GM19463 (cell line): ENCODE measurements at regions not wholly inside any gene's neighbourhood (a gene's known extent, or its start where the extent isn't known, plus 50 kb on each side); places are given as distances from the start of the nearest gene placed in this dataset.

ENCODE experiments used
- ATAC-seq: cut with Tn5 transposase; IDR thresholded peaks from one replicate; pipeline ENCODE4 v1.9.1; 2021; ENCODE audit warnings: mild to moderate bottlenecking, moderate library complexity; ENCODE audit not compliant: unreplicated experiment

- ATAC-seq, result no peak
Measured at GRCh38 chr3:135728007-135728721, 237.4 kb upstream of the PPP2R3A start.

DNA sequence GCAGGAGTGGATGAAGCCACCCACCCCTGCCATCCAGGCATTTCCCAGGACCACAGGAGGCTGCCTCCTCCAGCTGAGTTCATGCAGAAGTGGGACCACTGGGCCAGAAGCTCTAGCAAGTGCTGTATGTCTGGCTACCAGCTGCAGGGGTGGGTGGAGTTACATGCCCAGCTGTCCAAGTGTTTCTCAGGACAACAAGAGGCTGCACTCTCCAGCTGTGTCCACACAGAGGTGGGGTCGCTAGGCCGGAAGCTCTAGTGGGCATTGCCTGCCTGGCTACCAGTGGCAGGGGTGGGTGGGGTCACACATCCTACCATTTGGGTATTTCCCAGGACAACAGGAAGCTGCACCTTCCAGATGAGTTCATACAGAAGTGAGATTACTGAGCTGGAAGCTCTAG, 234.0 kb upstream of the PPP2R3A start:
- no peak for ATAC-seq

DNA sequence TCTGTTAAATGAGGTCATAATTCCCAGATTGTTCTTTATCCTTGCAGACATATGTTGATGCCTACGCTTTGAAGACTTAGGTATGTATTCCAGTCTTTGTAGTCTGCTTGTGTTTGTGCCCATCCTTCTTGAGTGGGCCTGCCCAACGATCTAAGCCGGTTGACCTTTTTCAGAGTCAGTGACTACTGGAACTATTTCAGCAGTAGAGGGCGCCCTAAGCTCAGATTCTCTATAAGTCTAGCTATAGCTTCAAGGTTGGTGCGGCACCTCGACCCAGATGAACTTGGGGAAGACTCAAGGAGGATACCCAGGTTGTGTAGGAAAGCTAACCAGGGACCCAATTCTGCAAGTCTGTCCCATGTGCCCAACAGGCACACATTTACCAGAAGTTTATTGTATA, 228.8 kb upstream of the PPP2R3A start:
- no peak for ATAC-seq

GRCh38 chr3:135739779-135740178, 225.7 kb upstream of the PPP2R3A start:
- ATAC-seq, result no peak

DNA sequence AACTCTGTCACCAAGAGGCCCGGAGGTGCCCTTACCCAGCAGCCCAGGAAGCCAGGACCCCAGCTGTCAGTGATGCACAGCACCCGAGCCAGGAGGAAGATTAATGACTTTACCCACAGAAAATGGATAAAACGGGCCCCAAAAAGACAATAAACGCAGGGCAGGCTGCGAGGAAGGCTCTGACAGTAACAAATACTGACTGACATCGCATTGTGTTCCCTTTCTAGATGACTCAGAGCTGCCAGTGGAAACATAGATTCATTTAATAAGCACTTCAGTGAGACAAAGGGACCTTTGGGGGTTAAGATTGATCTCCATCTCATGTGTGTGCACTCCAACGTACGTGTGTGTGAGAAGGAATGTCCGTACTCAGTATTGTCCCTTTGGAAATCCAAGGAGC, 225.3 kb upstream of the PPP2R3A start:
- ATAC-seq, result no peak

DNA sequence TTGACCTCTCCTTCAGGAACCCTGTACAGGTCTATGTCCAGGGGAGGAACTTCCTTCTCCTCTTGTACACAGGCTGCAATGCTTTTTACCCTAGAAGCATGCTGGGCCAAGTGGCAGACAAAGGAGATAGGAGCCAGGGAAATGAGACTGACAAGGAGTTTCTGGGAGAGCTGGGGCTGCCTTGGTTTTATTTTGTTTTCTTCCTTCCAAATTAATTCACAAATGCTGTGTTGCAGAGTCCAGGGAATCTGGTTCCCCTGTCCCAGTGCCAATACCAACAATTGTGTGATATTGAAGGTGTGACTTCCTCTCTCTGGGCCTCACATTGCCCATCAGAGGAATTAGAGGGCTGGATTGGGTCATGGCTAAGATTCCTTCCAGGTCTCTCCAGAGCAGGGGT, 224.8 kb upstream of the PPP2R3A start:
- ATAC-seq, result no peak

GRCh38 chr3:135751991-135752390, 213.5 kb upstream of the PPP2R3A start:
- no peak for ATAC-seq

- no peak for ATAC-seq
Measured at GRCh38 chr3:135752851-135753250, 212.7 kb upstream of the PPP2R3A start.

- no peak for ATAC-seq
Measured at GRCh38 chr3:135753506-135753905, 212.0 kb upstream of the PPP2R3A start.

DNA sequence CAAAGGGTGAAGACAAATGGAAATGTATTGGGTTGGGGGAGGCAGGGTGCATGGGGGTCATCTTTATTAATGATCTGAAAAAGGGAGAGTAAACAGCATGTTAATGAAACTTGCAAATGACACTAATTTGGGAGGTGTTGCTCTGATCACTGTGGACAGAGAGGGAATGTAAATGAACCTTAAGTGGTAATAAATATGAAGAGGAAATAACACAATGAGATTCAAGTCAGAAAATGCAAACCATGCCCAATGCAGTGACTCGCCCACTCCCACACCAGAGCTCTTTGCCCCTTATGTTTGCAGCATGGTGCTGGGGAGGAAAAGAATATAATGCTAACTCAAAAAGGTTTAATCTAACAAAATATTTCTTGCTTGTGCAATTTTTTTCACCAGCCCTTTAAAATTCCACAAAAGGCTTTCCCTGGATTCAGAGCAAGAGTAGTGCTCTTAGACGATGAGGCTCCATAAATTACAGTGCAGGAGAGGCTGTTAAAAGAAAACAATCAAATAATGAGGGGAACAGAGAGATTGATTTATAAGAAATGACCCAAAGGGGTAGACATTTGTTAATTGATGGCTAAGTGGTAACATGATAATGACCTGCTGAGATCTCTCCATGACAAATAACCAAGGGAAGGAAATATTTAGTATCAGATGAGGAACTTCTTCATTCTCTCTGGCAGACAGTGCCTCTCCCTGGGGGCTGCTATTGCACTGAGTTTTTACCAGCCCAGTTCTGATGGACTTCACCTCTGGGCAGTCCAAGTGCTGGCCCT, 210.0 kb upstream of the PPP2R3A start:
- no peak for ATAC-seq

DNA sequence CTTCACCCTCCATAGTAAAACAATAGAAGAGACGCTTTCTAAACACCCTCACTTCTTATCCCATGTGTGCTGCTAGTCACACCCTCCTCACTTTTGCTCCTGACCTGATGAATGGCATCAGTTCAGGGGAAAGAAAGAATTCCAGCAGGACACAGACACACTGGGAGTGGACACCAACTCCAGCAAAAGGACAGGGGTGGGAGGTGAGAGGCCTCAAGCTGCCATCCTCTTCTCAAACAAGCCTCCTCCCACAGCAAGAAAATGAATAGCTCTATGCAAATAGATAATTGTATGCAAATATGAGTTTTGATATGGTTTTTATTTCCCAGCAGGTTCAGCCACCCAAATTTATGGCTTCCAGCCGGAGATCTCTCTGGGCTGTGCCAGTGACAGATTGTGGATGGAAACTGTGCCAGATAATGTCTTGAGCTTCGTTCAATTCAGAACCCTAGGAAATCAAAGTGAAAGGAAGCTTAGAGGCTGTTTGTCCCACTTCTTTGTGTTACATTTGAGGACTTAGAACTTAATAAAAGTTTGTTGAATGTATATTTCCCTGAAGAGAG, 209.3 kb upstream of the PPP2R3A start:
- ATAC-seq, result no peak

DNA sequence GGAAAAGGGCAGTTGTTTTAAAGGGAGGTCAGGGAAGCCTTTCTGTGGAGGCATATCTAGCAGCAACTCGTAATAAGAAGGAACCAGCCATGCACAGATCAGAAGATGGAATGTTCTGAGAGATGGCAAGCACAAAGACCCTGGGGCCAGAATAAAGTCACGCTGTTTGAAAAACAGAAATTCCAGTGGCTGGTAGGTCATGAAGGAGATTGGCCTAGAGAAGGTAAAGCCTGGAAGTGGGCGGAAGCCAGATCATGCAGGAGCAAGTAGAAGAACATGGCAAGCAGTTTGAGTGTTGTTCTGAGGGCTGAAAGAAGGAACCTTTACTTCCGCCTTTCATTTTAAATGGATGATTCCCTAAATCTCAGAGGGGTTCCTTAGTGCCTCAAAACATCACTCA, 208.1 kb upstream of the PPP2R3A start:
- ATAC-seq, result no peak

DNA sequence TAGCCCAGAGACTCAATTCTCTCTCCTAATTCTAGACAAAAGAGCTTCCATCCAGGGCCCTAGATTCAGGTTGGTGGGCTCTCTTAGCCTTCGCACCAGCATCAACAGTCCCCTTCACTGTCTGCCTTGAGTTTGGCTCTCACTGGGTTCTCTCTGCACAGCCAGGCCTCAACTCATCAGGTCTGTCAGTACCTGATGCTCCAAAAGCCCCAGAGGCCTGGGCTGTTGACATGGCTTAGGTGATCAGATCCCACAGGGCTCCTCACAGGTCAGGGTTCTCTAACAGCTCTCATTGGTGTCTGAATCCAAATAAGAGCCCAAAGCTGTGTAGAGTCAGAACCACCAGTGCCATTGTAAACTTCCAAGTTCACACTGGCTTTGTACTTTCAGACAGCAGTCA, 206.6 kb upstream of the PPP2R3A start:
- ATAC-seq, result no peak

DNA sequence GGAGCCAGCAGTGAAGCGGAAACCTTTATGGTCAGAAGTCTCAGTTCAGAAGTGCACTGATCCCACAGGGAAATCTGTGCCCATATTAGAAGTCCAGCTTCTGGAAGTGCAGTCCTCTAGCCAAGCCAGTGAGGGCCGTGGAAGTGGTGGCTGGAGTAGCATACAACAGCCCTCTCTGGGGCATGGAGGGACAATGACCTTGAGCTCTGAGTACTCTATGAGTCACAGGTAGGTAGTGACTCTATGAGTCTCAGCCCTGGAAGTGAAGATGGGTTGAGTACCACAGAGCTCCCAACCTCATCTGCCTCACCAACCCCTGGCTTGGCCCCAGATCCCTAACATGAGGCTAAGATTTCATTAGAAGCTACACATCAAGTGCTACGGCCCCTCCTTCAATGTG, 205.9 kb upstream of the PPP2R3A start:
- no peak for ATAC-seq

- no peak for ATAC-seq
Measured at GRCh38 chr3:135760581-135760980, 204.9 kb upstream of the PPP2R3A start.

GRCh38 chr3:135762188-135762856, 203.2 kb upstream of the PPP2R3A start:
- no peak for ATAC-seq

DNA sequence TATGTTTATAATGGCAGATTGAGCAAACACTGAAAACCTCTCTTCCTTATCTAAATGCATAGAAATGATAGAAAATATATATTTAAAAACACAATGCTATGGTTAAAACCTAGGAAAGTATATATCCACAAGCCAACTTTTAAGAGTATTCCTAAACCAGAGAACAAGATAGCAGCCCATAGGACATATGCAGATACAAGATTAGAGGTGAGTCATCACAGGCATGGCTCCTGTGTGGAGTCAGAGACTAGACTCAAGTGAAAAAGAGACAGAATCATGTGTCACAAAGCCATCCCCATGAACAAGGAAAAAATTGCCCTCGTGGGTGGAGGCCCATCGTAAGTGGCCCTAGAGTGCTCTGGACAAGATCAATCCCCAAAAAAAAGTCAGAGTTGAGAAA, 199.4 kb upstream of the PPP2R3A start:
- no peak for ATAC-seq

GRCh38 chr3:135771760-135772159, 193.8 kb upstream of the PPP2R3A start:
- no peak for ATAC-seq

DNA sequence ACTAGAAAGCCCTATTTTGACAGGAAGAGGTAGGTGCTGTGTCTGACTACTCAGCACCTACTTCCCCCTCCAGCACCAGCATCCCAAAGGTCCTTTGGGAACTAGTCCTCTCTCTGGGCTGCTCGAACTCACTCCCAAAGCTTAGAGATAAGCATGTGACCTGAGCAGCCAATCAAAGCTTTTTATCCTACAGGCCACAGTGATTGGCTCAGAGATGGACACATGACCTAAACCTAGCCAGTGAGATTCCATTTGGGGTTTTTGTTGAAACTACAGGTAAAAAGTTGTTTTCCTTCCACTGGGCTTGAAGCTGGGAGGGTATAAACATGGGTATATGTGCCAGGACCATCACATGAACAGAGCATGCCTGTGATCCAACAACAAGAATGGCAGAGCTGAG, 186.5 kb upstream of the PPP2R3A start:
- ATAC-seq, result no peak

- no peak for ATAC-seq
Measured at GRCh38 chr3:135779590-135780235, 185.8 kb upstream of the PPP2R3A start.
